GM06990 (cell line): ENCODE measurements at regions not wholly inside any gene's neighbourhood (a gene's known extent, or its start where the extent isn't known, plus 50 kb on each side); places are given as distances from the start of the nearest gene placed in this dataset.

Experiments
- DNase-seq: peaks from one replicate; pipeline ENCODE4 v3.0.0-alpha.2; 2011; ENCODE audit not compliant: insufficient read length; ENCODE audit errors: extremely low read depth
- H3K27me3 ChIP-seq: replicated peaks from 2 replicates; pipeline ENCODE4 v1.6.0; 2011; ENCODE audit warnings: low read length; ENCODE audit not compliant: control insufficient read depth, insufficient read depth
- H3K36me3 ChIP-seq: 2 replicates; pipeline ENCODE4 v1.5.1; 2011; ENCODE audit warnings: low read length; ENCODE audit not compliant: control insufficient read depth, insufficient read depth
- H3K4me3 ChIP-seq: replicated peaks from 2 replicates; pipeline ENCODE4 v1.5.1; 2011; ENCODE audit warnings: low read depth, mild to moderate bottlenecking, control low read depth, low read length
- TF ChIP-seq, protein P1 (sequence below): IDR thresholded peaks from 2 replicates; pipeline ENCODE4 v1.5.1; 2011; ENCODE audit warnings: low read length, control low read depth, mild to moderate bottlenecking, inconsistent platforms; ENCODE audit not compliant: insufficient read depth, poor library complexity, severe bottlenecking

DNA sequence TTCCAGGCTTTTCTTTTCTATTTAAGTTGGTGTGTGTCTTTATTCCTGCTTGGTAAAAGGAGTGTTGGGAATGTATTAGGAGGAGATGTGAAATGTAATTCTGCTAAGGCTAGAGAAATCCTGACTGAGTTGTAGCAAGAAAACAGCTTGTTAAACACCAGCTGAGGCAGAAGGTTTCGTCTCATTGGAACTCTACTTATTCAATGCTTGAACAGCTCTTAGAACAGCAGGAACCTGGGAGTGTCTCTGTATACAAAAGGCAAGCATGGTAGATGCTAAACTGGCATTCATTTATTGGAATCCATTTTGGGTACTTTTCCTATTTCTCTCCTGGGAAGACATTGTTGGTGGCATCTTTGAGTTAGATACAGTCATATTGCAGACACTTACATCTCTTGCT lies 280.9 kb downstream of the HRH4 start:
- TF ChIP-seq, protein P1, sequence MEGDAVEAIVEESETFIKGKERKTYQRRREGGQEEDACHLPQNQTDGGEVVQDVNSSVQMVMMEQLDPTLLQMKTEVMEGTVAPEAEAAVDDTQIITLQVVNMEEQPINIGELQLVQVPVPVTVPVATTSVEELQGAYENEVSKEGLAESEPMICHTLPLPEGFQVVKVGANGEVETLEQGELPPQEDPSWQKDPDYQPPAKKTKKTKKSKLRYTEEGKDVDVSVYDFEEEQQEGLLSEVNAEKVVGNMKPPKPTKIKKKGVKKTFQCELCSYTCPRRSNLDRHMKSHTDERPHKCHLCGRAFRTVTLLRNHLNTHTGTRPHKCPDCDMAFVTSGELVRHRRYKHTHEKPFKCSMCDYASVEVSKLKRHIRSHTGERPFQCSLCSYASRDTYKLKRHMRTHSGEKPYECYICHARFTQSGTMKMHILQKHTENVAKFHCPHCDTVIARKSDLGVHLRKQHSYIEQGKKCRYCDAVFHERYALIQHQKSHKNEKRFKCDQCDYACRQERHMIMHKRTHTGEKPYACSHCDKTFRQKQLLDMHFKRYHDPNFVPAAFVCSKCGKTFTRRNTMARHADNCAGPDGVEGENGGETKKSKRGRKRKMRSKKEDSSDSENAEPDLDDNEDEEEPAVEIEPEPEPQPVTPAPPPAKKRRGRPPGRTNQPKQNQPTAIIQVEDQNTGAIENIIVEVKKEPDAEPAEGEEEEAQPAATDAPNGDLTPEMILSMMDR, result no peak
- Histone ChIP-seq H3K4me3 (no peak overlapping the region), H3K27me3 (no peaks in the 10 kb centered on the region), H3K36me3 (no peaks in the 10 kb centered on the region)
- DNase-seq, result no peak

DNA sequence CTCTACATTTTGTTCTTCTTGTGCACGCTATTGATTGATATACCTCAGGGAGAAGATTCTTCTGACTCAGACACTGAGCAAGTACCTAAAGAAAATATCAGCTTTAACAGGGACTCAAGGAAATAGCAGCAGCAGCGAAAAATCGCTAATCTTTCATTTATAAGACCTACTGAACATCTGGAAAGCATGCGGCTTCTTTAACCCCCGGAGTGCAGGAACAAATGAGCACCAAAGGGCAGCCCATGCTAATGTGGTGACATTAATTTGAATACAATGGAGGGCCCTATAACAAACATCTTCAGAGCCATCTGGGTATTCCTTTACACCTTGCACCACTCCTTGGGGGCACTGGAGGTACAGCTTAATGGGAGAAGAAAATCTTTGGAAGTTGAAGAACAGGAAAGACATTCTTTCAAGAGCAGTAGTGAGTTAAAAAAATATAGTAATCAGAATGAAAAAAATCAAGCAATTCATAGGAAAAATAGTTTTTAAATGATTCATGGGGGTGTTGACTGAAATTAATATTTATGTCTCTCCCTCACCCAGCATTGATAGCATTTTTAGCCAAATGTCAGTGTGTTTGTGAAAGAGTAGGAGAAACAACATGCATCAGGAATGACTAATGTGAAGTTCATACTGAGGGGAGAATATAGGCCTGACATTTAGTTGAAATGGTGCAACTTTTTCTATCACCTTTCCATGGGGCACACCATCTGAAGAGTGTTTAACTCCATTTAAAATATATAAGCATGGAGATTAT lies 281.7 kb downstream of the HRH4 start:
- H3K4me3 ChIP-seq, result no peak overlapping the region
- H3K27me3 ChIP-seq, result no peaks in the 10 kb centered on the region
- no peak for DNase-seq
- TF ChIP-seq, protein P1, result no peak
- H3K36me3 ChIP-seq, result no peaks in the 10 kb centered on the region

DNA sequence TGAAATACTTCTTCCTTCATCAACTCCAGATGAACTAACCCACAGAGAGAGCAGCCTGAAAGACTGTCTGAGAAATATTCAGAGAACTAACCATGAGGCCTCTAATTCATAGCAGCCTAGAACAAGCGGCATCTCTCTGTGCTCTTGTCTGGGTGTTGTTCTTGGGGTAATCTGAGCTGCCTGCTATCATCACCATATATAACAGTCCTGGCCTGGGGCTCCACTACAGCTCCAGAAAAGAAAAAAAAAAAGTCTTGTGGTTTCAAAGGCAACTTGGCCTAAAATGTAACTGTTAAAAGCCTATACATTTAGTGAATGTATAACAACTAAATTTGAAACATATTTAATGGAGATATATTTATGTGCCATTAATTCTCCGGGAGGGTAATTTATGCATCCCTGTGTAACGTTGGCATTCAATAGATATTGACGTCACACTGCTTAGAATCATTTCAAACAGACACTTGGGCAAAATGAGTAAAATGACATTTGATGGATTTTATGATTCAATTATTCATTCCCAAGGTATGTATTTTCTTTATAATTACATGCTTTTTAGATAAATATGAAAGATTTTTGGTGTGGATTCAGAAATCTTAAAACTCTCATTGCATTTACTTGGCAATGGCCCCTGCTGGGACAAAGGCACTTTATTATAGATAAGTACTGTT lies 294.3 kb downstream of the HRH4 start:
- Histone ChIP-seq H3K36me3 (no peaks in the 10 kb centered on the region), H3K4me3 (no peak overlapping the region), H3K27me3 (no peaks in the 10 kb centered on the region; the same call in 1 of the 2 replicates)
- DNase-seq, result no peak
- TF ChIP-seq, protein P1, result no peak

DNA sequence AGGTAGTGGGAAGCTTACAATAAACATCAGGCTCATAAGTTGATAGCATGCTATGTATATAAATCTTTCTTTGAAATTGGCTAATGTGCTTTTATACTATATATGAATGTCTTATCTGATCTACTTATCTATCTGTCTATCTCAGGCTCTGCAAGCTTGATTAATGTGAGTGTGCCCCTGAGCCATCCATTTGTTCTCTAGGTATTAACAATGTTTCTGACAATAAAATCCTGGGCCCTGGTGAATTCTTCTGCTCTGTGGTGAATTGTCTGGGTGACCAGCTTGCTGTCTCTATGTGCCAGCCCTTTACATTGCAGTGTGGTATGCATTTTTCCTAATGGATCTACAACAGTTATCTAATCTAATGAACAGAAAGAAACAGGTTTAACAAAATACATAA lies 295.9 kb downstream of the HRH4 start:
- no peak overlapping the region for H3K4me3 ChIP-seq
- no peaks in the 10 kb centered on the region for H3K36me3 ChIP-seq
- H3K27me3 ChIP-seq, result no peaks in the 10 kb centered on the region
- no peak for DNase-seq
- TF ChIP-seq, protein P1, result no peak

DNA sequence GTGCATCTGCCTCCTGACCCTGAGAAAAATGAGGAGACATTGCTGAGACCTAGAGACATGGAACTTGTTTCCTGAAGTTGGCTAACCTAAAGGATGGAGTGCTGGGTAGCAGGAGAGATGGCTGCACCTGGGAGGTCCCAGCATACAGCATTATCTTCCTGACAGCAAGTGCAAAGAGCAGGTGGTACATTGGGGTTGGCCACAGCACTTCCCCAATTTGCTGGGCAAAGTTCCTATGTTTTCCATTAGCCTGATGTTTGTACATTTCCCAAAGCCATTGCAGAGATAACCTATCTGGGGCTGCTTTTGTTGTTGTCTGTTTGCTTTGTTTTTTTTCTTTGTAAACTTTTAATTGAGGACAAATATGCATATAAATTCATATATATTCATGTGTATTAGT lies 296.7 kb downstream of the HRH4 start:
- Histone ChIP-seq H3K36me3 (no peaks in the 10 kb centered on the region), H3K4me3 (no peak overlapping the region), H3K27me3 (no peaks in the 10 kb centered on the region)
- TF ChIP-seq, protein P1, result no peak
- no peak for DNase-seq
